Neural progenitor cell (in vitro differentiated cells): ENCODE measurements at regions not wholly inside any gene's neighbourhood (a gene's known extent, or its start where the extent isn't known, plus 50 kb on each side); places are given as distances from the start of the nearest gene placed in this dataset.

Experiments used
- EZH2 ChIP-seq: fragments of 200-600 bp; sonication (generic); IDR thresholded peaks from 2 replicates; pipeline ENCODE4 v1.6.1; 2017; ENCODE audit warnings: antibody characterized with exemption, mild to moderate bottlenecking, moderate library complexity
- TF ChIP-seq, protein P1 (sequence below): fragments of 200-600 bp; sonication (generic); IDR thresholded peaks from 2 replicates; pipeline ENCODE4 v1.5.1; 2017; ENCODE audit warnings: antibody characterized with exemption, mild to moderate bottlenecking

DNA sequence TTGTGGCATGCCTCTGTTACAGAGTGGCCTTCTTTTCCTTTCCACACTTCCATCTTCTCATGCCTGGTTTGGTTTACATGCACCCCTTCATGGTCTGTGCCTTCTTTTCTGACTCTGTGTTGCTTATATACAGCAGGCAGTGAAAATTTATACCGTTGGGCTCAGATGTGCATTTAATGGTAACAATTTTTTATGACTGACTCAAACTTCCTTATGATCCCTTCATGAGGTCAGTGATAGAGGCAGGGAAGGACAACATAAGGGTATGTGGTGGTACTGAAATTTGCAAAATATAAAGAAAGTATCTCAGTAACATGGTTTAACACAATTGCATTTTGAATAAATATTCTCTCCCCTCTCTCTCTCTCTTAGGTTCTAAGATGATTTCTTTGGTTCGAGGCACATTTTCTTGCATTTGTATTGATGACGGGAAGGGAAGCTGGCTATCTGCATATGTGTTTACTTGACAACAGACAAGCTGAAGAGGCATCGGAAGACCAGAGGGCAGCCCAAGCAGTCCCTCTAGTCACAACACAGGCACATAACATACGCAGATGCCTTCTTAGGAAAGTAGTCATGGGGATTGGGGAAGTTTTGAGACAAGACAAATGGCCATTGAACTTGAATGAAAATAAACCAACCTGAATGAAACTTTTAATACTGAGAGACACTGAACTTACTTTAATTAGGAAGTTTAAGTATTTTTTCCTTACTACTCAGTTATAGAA is 163.3 kb upstream of the LEF1 start:
- TF ChIP-seq, protein P1, sequence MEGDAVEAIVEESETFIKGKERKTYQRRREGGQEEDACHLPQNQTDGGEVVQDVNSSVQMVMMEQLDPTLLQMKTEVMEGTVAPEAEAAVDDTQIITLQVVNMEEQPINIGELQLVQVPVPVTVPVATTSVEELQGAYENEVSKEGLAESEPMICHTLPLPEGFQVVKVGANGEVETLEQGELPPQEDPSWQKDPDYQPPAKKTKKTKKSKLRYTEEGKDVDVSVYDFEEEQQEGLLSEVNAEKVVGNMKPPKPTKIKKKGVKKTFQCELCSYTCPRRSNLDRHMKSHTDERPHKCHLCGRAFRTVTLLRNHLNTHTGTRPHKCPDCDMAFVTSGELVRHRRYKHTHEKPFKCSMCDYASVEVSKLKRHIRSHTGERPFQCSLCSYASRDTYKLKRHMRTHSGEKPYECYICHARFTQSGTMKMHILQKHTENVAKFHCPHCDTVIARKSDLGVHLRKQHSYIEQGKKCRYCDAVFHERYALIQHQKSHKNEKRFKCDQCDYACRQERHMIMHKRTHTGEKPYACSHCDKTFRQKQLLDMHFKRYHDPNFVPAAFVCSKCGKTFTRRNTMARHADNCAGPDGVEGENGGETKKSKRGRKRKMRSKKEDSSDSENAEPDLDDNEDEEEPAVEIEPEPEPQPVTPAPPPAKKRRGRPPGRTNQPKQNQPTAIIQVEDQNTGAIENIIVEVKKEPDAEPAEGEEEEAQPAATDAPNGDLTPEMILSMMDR, result no peak
- TF ChIP-seq EZH2, result no peak
